Epithelial cell of esophagus (primary cell): ENCODE measurements at regions not wholly inside any gene's neighbourhood (a gene's known extent, or its start where the extent isn't known, plus 50 kb on each side); places are given as distances from the start of the nearest gene placed in this dataset.

Experiments used
- DNase-seq: peaks from one replicate; pipeline ENCODE4 v3.0.0; 2010; ENCODE audit warnings: low read depth
- H3K4me3 ChIP-seq: 2 replicates; pipeline ENCODE4 v1.5.1; 2011; ENCODE audit warnings: mild to moderate bottlenecking, low read length, control low read depth
- CTCF ChIP-seq: IDR thresholded peaks from 2 replicates; pipeline ENCODE4 v1.5.1; 2011; ENCODE audit warnings: low read depth, mild to moderate bottlenecking, low read length, control low read depth, inconsistent platforms; ENCODE audit not compliant: insufficient read depth; ENCODE audit errors: missing control alignments

- DNase-seq: no peak
- TF ChIP-seq CTCF: no peak
- no peak overlapping the region for H3K4me3 ChIP-seq
Measured at GRCh38 chr2:208927867-208928266, 496.0 kb upstream of the MAP2 start.

- H3K4me3 ChIP-seq: no peak overlapping the region
- no peak for DNase-seq
- no peak for TF ChIP-seq CTCF
Measured at GRCh38 chr2:208929139-208929864, 494.5 kb upstream of the MAP2 start.

- no peak overlapping the region for H3K4me3 ChIP-seq
- DNase-seq: no peak
- TF ChIP-seq CTCF: no peak
Measured at GRCh38 chr2:208929894-208930427, 493.9 kb upstream of the MAP2 start.

- TF ChIP-seq CTCF: no peak
- no peak for DNase-seq
- no peak overlapping the region for H3K4me3 ChIP-seq
Measured at GRCh38 chr2:208935531-208935930, 488.3 kb upstream of the MAP2 start.

- TF ChIP-seq CTCF: no peak
- no peak for DNase-seq
- no peak overlapping the region for H3K4me3 ChIP-seq
Measured at GRCh38 chr2:208937521-208937920, 486.3 kb upstream of the MAP2 start.

GRCh38 chr2:208939852-208940251 is 484.0 kb upstream of the MAP2 start:
- no peak overlapping the region for H3K4me3 ChIP-seq
- no peak for TF ChIP-seq CTCF
- peak; percentile 51 for DNase-seq
